Left cardiac atrium (tissue), 4 donors: ENCODE measurements at regions not wholly inside any gene's neighbourhood (a gene's known extent, or its start where the extent isn't known, plus 50 kb on each side); places are given as distances from the start of the nearest gene placed in this dataset.
"Not testable (repeated sequence)": the region's sequence is repeated elsewhere in the genome, so short reads cannot be mapped to it uniquely, and the experiment has no call there.

Source experiments
- ATAC-seq, 2 donors: fragments of 200-7000 bp; cut with Tn5 transposase; one replicate each; pipeline ENCODE4 v1.9.1; 2020; ENCODE audit warnings: mild to moderate bottlenecking in 2 of 2, moderate library complexity in 2 of 2
- DNase-seq: peaks from one replicate; pipeline ENCODE4 v3.0.0-alpha.2; 2020
- intact Hi-C, 2 donors: fragments of 100-400 bp; cut with DNase I; formaldehyde crosslinking; loops; one replicate each; pipeline versions ENCODE4 v1.14.1 to v1.15.1; 2022 to 2023
- donor health status: DM: no; HTN: yes; CAD: no.
- donor health status: DM: no; HTN: yes; CAD: no; lungs with severe emphysema.
- donor health status: DM: yes; HTN: yes; CAD: no.
- donor health status: Dilated cardiomyopathy.

DNA sequence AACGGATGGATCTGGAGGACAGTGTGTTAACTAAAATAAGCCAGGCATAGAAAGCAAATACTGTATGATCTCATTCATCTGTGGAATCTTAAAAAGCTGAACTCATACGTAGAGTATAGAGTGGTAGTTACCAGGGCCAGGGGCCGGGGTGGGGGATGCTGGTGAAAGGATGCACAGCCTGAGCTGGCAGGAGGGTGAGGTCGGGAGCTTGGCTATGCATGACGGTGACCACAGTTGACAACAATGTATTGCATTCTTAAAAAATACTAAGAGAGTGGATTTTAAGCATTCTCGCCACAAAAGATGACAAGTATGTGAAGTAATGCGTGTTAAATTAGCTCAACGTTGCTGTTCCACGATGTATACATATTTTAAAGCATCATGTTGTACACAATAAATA is 351.3 kb downstream of the TMEM121 start:
- ATAC-seq (no peak), DNase-seq (no peak)
- intact Hi-C loops: no loop called here

DNA sequence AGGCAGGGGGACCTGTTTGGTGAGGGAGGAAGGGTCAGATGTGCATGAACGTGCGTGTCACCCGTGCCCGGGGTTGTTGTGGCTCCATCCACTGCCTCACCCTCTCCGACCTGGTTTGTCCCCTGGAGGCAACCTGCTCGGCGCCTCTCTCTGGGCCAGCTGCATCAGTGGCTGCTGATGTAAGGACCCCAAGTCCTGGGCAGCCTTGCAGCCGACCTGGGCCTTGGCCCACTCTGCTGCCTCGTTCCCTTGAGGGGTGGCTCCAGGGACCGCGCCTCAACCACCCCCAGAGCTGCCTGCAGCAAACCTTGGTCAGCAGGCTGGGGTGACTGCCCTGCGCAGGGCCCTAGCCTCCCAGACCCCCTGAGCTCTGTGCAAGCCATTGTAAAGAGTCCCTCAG is 351.7 kb downstream of the TMEM121 start:
- intact Hi-C loops: no loop called here
- peak; percentile 10 for DNase-seq
- no peak for ATAC-seq

DNA sequence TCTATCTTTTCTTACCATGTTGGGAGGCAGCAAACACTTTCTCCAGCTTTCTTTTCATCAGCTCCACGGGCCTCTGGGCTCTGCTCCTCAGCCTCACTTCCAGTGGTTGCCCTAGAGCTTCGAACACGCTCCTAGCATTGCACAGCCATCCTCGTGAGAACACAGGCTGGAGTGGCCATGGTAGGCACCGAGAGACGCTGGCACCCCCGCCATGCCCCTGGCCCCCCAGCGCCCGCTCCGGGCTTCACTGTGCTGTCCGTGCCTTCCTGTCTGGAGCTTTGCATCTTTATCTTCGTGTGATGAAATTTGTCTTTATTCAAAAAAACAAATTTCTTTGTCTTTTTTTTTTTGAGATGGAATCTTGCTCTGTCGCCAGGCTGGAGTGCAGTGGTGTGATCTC is 352.2 kb downstream of the TMEM121 start:
- DNase-seq (no peak), ATAC-seq (no peak)
- intact Hi-C loops: no loop called here

DNA sequence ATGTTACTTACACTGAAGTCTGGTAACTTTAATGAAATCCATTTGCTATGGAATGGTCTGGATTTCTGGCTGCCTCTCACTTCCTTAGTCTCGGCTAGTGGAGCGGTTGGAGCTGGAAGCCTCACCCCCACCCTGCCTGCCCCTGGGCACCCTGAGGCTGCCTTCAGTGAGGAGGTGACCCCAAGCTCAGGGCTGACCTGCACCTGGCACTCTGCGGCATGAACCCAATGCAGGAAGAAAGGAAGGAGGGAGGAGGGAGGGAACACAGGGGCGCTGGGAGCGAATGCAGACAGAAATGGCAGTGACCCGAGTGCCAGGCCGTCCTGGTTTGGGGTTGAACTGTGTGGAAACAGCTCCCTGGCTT is 353.1 kb downstream of the TMEM121 start:
- DNase-seq: no peak
- intact Hi-C loops: no loop called here
- no peak for ATAC-seq

DNA sequence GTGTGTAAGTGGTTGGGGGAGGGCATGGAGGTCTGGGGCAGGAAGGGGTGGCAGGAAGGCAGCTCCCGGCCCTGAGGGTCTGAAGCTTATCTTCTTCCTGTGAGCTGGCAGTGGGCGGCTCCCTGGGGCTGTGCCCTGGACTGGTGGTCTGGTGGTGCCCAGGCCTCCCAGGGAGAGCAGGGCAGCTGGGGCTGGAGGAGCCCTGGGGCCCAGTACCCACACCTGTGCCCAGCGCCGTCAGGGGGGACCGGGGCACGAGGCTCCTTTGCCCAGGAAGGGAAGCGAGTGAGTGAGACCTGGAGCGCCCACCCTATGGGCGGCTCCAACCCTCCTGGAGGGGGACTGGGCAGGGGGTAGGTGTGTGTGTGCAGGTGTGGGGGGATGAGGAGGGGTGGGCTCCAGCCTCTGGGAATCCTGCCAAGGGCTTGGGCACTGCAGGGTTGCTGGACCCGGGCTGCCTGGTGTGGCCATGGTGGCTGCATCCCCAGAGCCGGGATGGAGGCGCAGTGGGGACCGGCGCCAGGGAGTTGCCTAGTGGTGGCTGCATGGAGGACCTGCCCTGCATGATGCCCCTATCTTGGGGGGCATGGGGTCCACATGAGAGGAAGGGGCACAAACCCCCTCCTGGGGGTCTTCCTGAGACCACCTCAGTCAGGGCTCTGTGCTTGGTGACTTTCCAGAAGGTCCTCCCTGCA is 353.6 kb downstream of the TMEM121 start:
- DNase-seq: peak; percentile 14
- no peak for ATAC-seq

DNA sequence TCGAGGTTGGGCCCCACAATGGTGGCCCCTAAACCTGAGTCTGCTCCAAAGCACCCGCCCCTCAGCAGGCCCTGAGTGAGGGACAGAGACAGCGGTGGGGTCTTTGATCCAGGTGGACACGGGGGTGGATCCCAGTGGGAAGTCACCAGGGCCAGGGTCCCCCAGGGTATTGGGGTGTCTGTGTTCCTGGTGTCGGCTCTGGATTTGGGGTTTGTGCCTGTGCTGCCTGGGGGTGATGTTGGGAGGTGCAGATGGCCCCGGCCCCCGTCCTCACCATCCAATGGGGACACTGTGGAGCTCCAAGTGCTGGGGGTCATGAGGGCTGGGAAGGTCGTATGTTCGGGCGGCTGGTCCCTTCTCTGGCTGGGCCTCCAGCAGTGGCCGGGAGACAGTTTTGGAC is 354.2 kb downstream of the TMEM121 start:
- intact Hi-C loops: no loop called here
- ATAC-seq: no peak
- DNase-seq: peak; percentile 8

More for the DNA sequence above, 353.6 kb downstream of the TMEM121 start:
- intact Hi-C loops: no loop called here

DNA sequence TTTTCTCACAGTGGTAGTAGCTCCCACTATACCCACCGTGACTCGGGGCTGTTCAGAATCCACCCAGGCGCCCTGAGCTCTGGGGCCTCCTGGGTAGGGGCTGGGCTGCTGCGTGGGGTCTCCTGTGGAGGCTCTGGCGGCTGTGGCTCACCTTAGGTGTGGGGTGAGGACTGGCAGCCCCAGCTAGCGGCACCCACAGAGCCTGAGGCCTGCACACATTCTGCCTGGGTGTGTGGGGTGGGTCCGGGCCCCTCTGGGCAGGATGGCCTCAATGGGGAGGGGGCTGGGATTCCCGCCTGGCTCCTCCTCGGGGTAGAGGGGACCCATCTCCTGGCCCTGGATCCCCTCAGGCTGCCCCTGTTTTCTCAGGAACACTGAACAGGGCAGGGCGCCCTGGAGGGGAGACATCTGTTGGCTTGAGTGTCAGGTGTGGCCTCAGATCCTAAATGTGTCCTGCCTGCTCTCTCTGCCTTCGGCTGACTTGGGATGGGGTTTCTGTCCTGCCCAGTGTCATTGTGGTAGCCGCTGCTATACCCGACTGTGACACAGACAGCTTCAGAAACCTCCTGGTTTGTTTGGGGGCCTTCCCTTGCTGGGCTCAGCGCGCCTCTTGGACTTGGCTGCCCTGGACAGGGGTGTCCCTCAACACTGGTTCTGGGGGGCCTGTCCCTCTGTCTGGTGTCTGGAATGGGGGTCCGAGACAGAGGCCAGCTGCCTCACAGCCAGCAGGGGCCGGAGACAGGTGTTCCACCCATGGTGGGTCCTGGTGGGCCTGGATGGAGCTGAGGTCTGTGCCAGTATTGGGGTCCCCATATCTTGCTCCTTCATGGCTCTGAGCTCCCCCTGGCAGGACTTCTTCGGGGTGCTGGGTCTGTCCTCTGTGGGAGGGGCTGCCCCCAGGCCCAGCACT is 354.9 kb downstream of the TMEM121 start:
- intact Hi-C loops: no loop called here
- DNase-seq (peak; percentile 11), ATAC-seq (no peak)

DNA sequence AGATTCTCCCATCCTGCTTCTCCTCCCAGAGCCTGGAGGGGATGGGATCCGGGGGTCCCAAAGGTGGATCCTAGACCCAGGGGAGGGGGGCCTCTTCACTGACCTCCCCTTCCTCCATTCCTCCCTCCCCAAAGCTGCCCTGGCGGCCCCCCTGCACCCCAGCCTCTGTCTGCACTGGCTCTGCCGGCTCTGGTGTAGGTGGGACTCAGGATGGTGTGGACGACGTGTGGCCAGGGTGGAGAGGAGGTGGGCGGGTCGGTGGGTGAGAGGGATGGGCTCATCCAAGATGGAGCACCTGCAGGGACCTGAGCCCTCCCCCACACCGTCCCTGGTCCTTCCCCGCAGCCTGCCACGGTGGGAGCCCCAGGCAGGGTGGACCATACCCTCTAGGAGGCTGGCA is 355.6 kb downstream of the TMEM121 start:
- ATAC-seq, DNase-seq, intact Hi-C loops: not testable (repeated sequence)

DNA sequence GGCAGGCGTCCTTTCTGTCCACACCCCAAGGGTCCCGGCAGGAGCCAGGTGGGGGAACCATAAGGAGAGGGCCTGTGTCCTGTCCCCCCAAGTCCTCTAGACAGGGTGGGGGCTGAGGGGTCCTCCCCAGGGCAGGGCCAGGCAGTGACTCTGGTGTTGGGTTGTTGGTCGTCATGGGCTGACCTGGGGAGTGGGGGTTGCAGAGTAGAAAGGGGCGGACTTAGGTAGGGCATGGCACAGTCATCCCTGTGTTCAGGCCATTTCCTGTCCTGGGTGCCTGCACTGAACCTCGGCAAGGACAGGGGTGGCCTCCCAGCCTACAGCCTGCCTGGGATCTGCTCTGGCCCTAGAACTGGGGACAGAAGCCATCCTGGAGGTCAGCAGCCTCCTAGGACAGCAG is 356.2 kb downstream of the TMEM121 start:
- ATAC-seq: no peak
- intact Hi-C loops: no loop called here
- DNase-seq: no peak

DNA sequence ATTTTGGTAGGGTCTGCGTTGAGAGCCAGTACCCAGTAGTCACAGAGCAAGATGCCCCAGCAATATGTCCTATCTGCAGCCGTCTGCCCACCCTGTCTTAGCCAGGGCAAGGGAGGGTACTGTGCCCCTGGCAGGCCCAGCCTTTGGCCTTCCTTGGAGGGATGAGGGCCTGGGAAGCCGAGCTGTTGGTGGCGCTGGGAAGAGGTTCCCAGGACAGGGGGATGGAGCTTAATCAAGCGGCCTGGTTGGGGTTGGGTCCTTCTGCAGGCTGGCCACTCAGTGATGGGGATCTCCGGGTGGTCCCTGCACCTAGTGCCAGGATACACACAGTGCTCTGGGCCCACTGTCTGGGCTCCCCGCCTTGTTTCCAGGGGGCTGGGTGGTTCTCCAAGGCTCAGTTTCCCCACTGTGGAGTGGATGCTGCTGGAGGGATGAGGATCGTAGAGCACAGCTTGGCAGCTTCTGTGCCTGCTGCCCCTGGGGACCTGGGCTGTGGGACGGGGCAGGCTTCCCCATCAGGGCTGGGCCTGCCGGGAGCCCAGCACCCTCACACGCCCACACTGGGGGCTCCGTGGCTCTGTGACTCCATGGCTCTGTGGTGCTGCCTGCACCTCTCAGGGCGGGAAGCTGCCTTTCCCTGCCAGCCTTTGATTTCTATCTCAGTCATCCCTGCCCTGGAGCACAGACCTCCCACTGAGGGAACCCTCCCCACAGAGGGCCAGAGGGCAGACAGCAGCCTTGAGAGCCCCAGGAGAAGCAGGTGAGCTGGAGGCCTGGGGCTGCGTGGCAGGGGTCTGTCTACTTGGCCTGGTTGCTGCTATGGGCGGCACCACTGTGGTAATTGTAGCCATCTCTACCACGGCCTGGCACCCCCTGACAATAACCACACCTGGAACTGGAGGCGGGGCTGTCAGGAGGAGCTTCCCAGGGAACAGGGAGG is 357.0 kb downstream of the TMEM121 start:
- intact Hi-C loops: no loop called here
- DNase-seq (no peak), ATAC-seq (no peak)

DNA sequence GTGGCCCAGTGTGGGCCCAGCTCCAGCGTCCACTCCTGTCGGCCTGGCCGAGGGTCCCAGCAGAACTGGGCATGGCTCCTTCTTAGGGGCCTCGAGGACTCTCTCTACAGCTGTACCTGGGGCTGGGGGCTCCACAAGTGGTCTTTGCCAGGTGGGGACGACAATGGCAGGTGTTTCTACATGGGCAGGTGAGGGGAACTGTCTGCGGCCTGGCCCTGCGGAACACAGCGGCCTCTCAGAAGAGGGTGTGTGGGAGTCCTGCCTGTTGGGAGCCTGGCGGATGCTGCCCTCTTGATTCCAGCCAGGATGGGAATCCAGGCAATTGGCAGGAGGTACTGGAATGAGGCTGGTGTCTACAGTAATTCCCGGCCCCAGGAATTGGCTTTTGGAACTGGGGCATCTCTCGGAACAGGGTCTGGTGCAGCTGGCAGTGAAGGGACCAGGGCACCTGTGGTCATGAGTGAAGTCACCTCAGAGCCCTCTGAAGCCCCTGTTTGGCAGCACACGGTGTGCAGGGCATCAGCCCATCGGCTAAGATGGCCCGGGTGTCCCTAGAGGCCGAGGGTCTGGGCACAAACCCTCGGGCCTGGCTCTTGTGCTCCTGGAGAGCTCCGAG is 357.9 kb downstream of the TMEM121 start:
- ATAC-seq, DNase-seq, intact Hi-C loops: not testable (repeated sequence)

DNA sequence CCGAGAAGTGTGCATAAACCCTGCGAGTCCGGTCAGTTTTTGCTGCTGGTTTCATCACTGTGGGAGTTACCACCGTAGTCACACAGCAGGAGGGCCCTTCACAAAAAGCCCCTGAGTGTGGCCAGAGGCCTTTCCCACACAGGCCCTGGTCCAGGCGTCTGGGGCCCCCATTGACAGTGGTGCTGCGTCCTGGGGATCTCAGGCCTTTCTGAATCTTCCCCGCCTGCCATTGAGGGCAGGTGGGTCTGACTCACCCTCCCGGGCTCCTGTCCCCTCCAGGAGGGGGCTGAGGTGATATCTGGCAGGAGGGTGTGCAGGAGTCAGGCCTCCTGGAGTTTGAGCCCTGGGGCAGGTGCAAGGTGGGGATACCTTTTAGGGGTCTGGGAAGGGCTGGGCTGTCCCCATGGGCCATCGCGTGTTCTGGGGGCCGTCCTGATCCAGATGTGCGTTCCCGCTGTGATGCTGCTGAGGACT is 358.5 kb downstream of the TMEM121 start:
- ATAC-seq: no peak
- no peak for DNase-seq
- intact Hi-C loops: no loop called here

DNA sequence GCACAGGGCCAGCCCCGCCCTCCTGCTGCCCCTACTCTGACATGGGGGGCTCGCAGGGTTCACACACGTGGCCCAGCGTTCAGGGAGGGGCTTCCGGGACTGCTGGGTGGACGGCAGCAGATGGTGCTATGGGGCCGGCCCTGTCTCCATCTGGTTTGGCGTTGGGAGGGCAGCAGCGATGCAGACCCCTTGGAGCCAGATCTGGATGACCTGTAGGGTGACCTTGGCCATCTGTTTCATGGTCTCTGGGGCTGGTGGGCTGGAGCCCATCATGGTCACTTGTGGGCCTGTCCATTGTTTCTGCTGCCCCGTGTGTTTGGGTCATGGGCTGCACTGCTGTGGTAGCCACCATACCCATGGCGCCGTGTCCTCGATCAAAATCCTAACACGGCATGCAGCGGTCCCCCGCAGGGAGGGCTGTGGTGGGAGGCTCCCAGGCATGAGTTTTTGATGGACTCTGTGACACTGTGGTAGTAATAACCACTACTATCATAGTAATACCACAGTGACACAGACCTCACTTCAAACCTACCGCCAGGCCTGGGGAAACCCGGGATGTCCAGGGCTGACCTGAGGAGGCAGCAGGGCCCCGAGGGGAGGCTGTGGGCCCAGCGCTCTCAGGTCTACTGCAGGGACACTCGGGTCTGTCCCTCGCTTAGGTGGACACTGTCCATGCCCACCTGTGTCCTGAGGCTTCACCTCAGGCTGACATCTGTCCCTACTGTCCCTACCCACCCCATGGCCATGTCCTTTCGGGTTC is 359.4 kb downstream of the TMEM121 start:
- no peak for ATAC-seq
- intact Hi-C loops: no loop called here
- DNase-seq: no peak

DNA sequence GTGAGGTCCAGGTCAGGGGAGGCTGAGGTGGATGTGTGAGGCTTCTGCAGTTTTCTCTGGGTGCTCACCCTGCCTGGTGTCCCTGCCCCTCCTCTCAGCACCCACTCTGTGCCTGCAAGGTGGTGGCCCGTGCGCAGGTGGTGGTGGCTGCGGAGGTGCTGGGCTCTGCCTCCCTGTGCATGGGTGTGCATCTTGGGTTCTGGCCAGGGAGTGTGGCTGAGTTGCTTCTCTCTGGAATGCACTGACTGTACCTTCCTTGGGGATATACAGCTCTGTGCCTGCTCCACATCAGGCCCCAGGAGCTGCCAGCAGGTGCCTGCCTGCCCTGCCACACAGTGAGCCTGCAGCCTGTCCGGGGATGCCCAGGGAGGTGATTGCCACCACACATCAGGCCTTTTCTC is 360.4 kb downstream of the TMEM121 start:
- peak; percentile 7 for DNase-seq
- ATAC-seq, intact Hi-C loops: not testable (repeated sequence)

DNA sequence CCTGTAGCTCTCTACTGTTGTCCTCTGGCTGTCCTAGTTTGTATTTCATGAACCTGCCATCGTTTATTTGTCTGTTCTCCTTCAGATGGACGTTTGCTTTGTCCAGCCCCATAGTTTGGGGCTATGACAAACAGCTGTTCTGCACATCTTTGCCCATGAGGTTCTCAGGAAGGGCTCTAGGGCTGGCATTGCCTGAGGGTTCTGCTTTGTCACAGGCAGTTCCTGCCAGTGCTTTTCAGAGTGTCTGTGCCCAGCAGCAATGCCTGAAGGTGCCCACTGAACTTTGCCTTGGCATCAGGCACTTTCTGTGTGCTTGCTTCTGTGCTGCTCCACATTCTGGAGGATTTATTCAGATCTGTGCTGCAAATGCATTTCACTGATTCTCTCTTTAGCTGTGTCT is 361.3 kb downstream of the TMEM121 start:
- DNase-seq: no peak
- no peak for ATAC-seq
- intact Hi-C loops: no loop called here

DNA sequence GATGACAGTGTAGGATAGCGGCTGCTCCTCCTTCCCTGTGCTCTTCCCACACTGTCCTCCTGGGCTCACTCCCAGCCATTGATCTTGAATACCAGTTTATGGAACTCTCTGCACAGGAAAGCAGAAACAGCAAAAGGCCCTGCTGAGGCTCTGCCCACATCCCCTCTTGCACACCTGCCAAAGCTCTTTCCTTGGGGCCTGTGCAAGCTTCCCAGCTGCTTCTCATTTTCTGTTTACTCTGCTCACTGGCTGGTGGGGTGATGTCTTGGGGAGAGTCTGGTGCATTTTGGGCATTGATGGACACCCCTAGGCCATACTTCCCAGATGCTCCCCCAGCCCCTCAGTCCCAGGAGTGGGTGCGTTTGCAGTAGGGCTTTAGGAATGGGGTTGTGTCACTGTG is 361.8 kb downstream of the TMEM121 start:
- intact Hi-C loops: no loop called here
- ATAC-seq: no peak
- no peak for DNase-seq

DNA sequence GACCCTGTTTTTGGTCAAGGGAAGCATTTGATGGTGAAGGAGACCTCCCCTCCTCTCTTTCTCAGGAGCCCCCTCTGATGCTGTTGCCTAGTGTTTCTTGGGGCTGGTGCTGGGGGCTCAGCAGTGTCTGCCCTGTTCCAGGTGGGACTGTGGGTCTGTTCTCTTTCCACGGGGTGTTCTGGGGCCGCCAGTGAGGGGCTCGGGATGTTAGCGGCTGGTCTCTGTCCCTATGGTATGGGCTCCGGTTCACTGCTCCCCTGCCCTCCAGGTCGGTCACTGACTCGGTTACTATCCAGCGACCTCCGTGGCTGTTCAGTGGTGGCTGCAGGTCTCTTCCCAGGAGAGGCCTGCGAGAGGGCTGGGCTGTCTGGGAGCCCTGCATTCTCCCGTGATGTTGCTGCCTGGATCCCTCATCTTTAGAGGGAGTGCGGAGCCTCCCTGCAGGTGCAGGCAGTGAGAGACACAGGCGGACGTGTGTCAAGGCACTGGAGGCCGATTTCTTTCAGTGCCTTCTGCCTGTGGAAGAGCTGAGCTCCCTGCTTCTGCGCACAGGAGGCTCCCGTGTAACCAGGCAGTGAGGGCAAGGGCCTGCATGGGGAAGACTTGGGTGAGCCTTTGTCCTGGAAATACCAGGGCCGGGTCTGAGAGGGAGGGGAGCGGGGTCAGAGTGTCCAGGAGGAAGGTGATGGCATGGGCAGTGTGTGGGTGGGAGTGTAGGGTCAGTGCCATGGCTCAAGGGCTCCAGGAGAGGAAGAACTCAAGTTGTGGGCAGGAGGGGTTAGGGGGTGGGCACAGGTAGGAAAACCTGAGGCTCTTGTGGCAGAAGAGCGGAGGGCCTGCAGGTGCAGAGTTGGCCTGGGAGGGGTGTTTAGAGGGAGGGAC is 362.6 kb downstream of the TMEM121 start:
- ATAC-seq (no peak), DNase-seq (no peak)
- intact Hi-C loops: no loop called here
